ENCODE measurements at regions not wholly inside any gene's neighbourhood (a gene's known extent, or its start where the extent isn't known, plus 50 kb on each side); places are given as distances from the start of the nearest gene placed in this dataset.
"Not testable (repeated sequence)": the region's sequence is repeated elsewhere in the genome, so short reads cannot be mapped to it uniquely, and the experiment has no call there.

- FAIRE-seq = no peak
These were observed 763.1 kb upstream of the SLITRK1 start for GRCh38 chr13:84645196-84646012.

GRCh38 chr13:84641491-84641890, 759.2 kb upstream of the SLITRK1 start:
- FAIRE-seq = no peak

DNA sequence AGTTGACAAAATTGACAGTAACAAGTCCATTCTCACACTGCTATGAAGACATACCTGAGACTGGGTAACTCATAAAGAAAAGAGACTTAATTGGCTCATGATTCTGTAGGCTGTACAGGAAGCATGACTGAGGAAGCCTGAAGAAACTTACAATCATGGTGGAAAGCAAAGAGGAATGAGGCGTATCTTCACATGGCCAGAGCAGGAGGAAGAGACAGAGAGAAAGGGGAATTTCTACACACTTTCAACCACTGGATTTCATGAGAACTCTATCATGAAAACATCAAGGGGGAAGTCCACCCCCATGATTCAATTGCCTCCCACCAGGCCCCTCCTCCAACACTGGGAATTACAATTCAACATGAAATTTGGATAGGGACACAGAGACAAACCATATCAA, 758.4 kb upstream of the SLITRK1 start:
- no peak for FAIRE-seq

- no peak for FAIRE-seq
These were observed 748.2 kb upstream of the SLITRK1 start for GRCh38 chr13:84630476-84630875.

DNA sequence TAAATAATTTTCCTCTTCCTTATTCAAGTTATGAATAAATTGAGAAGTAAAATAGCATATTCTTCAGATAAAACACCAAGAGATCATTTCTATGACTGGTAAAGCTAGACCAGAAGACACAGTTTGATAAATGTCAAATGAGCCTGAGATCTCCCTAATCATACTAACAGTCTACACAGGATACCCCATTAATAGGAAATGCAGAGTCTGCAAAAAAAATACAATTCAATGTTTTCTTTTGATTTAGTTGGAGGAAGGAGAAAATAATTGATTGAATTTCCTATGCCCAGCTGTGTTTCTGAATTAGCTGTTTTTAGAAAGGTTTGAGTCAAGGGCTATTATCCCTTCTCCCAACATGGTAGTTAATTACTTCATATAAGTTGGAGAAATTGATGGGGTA, 734.6 kb upstream of the SLITRK1 start:
- FAIRE-seq = no peak

DNA sequence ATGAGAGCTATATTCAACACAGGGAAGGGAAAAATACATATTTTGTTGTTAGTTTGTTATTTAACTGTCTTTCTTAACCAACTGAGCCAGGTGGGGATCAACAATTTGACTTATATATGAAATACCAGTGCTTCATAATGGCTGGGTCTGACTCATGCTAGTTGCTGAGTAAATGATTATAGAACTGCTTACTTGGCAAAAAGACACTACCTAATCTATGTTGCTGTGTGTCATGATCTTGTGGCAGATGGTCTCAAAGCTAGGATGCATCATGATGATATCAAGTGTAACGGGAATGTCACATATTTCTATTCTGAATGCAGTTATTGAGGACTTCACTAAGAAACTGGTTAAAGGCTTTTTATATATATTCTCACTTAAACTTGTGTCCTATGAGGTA, 727.4 kb upstream of the SLITRK1 start:
- FAIRE-seq = no peak

DNA sequence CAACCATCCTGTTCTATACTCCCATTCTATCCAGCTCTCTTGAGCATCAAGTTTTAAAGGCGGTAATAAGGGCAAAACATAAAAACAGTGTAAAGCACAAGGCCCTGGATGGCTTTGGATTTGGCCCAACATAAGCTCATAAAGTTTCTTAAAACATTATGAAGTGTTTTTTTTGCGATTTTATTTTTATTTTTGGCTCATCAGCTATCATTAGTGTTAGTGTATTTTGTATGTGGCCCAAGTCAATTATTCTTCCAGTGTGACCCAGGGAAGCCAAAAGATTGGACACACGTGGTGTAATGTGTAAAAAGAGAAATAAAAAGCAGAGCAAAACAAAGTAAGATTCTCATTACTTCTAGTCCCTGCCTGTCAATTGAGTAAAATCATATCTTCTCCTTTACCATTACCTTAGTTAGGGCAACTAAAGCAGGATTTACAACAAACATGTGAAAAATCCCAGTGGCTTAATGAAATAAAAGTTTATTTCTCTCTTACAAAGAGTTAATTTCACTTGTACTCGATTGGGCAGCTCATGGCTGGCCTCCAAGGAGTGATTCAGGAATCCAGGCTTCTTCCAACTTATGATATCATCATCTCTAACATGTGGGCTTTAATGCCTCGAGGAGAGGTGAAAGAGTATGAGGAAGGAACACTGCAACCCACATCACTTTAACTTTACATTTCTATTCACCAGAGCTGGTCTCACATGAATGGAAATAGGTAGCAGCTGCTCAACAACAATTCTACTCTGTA, 725.2 kb upstream of the SLITRK1 start:
- peak; percentile 98 for FAIRE-seq

GRCh38 chr13:84606616-84607015, 724.3 kb upstream of the SLITRK1 start:
- FAIRE-seq = no peak

GRCh38 chr13:84605927-84606326, 723.7 kb upstream of the SLITRK1 start:
- no peak for FAIRE-seq

GRCh38 chr13:84591444-84591843, 709.2 kb upstream of the SLITRK1 start:
- no peak for FAIRE-seq

DNA sequence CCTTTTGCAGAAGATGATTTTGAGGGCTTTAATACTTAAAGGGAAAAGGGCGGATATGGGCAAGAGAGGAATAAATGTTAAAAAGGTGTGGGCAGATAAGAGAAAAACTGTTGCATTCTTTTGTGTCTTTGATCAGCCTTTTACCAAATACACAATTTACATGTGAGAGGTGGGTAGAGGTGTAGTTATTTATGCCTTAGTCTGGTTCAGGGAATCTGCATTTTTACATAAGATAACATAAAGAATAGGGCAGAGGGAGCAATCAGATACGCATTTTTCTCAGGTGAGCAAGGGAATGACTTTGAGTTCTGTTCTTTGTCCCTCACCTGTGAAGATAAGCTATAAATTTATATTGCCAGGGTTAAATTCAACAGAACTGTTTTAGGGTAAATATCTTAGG, 708.4 kb upstream of the SLITRK1 start:
- no peak for FAIRE-seq

DNA sequence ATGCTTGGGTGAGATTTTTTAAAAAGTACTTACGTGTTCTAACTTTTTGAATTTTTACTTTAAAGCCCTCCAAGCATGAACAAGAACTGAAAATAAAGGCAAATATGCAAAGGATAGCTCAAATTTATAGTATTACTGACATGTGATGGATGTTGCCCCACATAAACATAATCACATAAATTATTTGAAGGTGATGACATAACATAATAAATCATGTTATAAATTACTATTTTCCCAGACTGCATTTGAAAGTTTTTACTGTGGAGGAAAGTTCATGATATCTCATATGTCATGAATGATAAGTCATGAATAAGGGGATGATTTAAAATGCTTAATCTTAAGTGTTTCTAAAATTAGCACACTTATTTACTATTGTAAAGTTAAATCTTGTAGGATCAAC, 705.7 kb upstream of the SLITRK1 start:
- no peak for FAIRE-seq

DNA sequence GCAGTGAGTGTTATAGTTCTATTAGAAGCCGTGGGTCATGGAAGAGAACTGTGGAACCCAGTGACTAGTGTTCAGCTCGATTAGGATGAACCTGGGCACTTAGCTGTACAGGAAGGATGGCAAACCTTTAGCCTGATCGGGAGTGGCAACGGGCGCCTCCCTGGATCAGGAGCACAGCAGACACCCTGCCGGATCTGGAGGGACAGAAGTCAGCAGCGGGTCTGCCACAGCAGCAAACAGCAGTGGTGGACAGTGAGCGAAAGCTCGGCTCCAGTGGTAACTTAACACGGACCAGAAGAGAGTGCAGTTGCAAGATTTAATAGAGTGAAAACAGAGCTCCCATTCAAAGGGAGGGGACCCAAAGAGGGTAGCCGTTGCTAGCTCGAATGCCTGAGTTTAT, 697.6 kb upstream of the SLITRK1 start:
- FAIRE-seq = not testable (repeated sequence)

- peak; percentile 68 for FAIRE-seq
These were observed 692.6 kb upstream of the SLITRK1 start for GRCh38 chr13:84574851-84575250.

DNA sequence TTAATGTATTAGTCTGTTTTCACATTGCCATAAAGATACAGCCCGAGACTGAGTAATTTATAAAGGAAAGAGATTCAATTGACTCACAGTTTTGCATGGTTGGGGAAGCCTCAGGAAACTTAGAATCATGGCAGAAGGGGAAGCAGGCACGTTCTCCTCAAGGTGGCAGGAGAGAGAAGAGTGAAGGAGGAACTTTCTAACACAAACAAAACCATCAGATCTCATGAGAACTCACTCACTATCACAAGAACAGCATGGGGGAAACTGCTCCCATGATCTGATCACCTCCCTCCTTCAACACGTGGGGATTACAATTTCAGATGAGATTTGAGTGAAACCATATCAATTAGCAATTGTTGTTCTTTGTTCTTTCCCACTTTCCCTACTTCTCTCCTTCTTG, 689.0 kb upstream of the SLITRK1 start:
- FAIRE-seq = no peak

DNA sequence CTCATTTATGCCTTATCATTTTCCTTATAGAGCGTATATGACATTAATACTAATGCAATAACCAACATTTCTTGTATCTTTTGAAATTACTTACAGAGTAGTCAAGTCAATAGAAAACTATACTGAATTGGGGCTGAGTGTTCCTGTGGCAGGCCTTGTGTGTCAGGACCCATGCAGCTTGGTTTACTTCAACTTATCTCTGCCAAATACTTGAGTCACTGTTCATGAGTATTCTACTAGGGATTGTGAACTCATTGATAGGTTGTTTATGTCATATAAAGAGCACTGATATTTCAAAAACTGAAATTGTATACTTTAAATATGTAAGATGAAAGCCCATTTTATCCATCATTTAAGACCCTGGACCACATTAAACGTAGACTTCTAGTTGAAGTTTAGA, 688.6 kb upstream of the SLITRK1 start:
- FAIRE-seq = no peak

- FAIRE-seq = no peak
These were observed 687.1 kb upstream of the SLITRK1 start for GRCh38 chr13:84569366-84569765.

DNA sequence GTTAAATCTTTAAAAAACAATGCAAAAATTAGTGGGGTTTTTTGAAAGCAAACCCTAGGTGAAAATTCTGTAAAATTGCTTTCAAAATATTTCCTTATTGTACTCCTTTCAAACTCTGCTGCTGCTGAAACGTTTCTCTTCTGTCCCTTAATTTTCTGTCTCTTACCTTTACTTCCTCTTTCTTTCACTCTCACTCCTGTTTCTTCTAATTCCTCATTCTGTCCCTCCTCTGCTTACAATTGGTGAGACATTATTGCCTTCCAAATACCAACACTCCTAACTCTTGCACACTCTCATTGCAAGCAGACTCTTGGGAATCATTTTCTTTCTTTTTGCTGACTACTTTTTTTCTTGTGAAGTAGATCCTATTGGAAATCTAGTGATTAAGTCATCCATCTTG, 685.6 kb upstream of the SLITRK1 start:
- no peak for FAIRE-seq

- FAIRE-seq = no peak
These were observed 684.5 kb upstream of the SLITRK1 start for GRCh38 chr13:84566780-84567179.

GRCh38 chr13:84563611-84564010, 681.3 kb upstream of the SLITRK1 start:
- no peak for FAIRE-seq

DNA sequence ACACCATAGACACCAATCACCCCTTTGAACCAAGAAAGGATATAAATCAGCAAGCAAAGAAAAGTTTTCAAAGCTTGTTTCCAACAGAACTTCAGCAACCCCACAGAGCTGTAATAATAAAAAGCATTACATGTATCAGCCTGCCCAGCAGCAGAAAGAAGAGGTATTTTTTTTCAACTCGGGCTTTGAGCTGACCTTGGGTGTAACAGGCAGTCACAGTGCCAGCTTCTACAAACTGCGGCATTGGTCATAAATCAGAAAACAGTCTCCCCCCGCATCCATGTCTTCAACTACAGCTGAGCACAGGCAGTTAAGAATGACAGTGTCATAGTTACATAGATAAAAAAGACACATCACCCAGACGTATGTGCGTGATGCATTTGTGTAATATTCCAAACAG, 671.0 kb upstream of the SLITRK1 start:
- no peak for FAIRE-seq

DNA sequence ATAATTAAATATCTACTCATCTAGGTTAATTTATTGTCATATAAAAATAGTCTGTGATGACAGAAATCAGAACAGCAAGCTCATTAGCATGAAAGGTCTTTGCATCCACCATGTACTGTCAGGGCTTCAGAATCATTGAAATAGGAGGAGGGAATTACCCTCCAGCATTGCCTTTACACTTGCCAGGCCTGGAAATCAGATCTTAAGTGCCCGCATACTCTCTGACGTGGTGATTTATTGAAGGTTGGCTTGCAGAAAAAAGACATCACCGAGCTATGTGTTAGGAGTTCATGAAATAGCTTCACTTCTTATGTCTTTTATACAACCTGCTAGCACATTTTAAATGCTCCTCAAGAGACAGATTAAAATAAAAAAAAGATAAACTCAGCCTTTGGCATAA, 661.7 kb upstream of the SLITRK1 start:
- FAIRE-seq = no peak

DNA sequence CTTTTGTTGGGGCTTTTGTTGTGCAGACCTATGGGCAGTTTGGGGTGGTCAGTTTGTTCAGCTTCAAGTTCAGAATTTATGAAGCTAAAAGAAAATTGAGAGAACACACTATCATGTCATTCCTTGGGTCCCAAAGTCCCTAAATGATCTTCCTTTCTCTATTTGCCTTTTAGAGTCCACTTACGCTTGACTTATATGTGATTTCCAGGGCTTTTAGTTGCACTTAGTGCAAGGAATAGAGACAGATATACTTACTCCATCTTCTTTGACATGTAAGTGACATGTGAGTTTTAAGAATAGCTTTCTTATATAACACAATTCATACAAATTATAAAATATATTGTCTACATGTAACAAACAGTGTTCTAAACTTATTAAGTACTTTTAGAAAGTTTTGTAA, 660.1 kb upstream of the SLITRK1 start:
- FAIRE-seq = no peak

DNA sequence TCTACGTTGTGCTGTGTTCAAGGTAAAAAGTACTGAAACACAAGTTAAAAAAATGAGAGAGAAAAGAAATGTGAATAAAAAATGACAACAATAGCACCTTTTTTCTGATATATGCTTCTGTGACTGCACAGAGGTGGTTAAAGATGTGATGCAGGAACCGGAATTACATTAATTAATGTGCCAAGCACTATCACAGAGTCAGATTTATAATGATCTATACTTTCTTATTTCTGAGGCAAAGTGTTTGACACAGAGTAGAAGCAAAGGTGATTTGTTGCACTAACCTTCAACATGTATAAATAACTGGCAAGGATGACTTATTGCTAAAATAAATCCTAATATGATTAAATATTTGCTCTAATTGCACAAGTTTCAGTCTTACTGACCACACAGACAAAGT, 654.6 kb upstream of the SLITRK1 start:
- FAIRE-seq = no peak
